GM19328 (cell line): ENCODE measurements at regions not wholly inside any gene's neighbourhood (a gene's known extent, or its start where the extent isn't known, plus 50 kb on each side); places are given as distances from the start of the nearest gene placed in this dataset.
"Not testable (repeated sequence)": the region's sequence is repeated elsewhere in the genome, so short reads cannot be mapped to it uniquely, and the experiment has no call there.

Experiments used
- ATAC-seq: cut with Tn5 transposase; IDR thresholded peaks from one replicate; pipeline ENCODE4 v1.9.1; 2021; ENCODE audit warnings: mild to moderate bottlenecking, moderate library complexity; ENCODE audit not compliant: unreplicated experiment

DNA sequence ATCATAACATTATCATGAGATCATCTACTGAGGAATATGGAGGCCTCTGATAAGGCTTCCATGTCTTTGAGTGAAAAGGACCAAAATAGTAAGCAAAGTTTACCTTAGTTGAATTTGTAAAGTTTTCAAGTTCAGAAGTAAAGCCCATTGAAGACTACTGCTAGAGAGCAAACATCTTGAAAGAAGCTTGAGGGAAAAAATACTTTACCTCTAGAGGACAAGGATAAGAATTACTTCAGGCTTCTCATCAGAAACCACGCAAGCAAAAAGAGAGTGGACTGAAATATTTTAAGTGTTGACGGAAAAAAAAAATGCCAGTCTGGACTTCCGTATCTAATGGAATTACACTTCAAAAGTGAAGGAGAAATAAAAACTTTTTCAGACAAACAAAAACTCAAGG lies 114.3 kb downstream of the MPP7 start:
- no peak for ATAC-seq

DNA sequence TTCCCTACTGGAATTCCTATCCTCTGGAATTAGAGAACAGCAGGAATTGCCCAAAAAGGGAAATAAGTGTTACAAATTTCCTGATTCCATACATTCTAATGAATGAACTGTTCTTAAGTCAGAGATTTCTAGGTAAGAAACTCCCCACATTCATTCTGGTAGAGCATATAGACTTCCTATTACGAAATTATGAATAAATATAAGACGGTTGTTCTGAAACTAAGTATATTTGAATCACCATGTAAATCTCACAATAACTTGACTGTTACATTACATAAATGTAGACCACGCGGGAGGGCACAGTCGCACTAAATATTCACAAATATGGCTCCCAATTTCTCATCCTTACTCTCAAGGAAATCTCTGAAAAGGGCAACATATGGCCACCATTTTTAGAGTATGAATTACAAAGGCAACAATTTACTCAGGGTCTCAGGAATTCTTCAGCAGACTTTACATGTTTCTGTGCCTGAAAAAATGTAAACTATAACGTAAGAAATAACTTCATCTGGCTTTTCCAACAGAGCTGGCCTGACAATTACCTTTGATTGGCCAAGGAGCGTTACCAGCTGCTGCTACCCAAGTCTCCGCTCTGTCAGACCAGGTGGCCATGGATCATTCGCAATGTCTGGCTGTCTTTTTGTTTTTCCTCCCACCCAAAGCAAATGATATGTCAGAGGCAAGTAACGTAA lies 115.8 kb downstream of the MPP7 start:
- no peak for ATAC-seq

- ATAC-seq: no peak
Observed at GRCh38 chr10:28186461-28186860, 116.4 kb downstream of the MPP7 start.

- no peak for ATAC-seq
Observed at GRCh38 chr10:28184810-28185209, 118.1 kb downstream of the MPP7 start.

- ATAC-seq: no peak
Observed at GRCh38 chr10:28181478-28182096, 121.3 kb downstream of the MPP7 start.

- no peak for ATAC-seq
Observed at GRCh38 chr10:28180654-28181053, 122.2 kb downstream of the MPP7 start.

GRCh38 chr10:28179743-28180099 lies 123.1 kb downstream of the MPP7 start:
- ATAC-seq: no peak

DNA sequence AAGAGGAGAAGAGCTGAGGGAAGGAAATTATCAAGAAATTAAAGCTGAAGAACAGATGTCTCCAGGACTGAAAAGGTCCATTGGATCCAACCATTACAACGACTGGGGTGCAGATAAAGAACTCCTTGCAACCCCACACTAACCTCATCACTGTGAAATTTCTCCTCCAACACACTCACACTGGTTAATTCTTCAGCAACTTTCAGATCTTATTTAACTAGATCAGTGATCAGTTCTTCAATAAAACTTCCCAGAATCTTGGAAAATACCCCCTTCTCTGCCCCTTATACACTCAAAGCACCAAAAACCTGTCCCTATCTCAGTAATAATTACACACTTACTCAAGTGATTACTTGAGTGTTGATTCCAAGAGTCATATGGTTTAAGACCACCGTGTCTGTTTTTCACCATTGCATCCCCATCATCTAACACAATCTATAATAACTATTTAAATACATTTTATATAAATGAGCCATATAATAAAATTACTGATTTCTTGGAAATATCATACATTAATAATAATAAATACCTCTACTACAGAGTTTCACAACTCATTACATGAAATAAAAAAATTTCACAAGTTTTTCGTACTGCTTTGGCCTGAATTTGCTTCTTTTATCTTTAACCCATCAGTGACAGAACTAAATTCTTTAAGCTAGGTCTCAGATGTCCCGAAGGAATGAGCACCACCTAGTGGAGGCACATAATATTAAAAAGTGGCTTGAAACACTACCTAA lies 123.7 kb downstream of the MPP7 start:
- peak; percentile 59 for ATAC-seq

DNA sequence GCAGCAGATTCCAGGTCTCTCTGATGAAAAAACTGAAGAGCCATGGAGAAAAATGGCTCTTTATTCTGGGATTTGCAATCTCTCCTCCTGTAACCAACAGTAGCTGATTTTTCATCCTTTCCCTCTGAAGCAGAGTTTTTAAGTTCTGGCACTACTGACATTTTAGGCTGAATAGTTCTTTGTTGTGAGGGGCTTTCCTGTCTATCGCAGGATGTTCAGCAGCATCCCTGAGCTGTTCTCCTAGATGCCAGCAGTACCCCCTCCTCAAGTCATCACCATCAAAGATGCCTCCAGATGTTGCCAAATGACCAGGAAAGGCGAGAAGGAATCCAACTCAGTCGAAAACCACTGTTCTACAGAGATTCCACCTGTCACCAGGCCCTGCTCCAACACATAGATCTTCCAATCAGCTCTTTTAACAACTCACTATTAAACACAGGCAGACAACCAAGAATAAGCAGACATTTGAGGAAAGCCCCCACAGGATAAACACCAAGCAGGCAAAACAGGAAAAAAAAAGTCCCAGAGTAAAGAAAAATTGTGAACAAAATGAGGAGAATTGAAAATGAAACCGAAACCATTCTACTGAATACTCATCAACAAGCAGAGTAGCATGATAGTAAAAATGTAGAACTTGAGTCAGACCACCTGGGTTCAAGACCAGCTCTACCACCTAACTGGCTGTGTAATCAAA lies 124.8 kb downstream of the MPP7 start:
- no peak for ATAC-seq

- ATAC-seq: not testable (repeated sequence)
Observed at GRCh38 chr10:28176498-28176897, 126.4 kb downstream of the MPP7 start.

- ATAC-seq: no peak
Observed at GRCh38 chr10:28172223-28172610, 130.6 kb downstream of the MPP7 start.

DNA sequence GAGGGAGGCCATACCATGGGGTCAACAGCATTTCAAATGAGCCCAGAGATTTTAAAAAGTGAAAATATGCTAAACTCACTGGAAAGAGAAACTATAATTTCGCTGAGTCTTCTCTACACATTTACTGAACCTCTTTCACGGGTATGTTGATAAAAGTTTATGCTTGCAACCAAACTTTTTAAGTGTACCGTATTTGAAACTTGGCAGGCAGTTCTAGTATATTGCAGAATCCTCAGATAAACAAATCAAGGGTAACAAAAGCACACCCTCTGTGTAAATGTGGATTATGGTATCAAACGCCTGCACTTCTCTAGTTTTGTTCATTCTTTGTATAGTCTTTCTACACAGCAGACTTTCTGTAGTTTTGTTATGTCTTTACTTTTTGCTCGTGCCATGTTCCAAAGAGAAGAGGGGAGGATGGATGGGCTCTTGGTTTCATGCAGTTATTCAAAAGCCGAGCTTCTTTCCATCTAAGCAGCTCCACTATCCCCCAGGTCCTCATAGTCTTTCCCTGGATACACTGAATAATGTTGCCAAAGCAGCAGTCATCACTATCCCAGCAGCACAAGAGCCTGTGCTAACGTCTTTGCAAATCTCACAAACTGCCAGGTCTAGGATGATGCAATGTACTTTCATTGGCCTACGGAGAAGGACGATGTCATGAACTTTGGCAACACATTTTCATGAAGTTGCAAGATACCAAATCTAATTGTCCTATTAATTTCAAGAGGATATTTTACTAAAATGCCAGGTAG lies 131.2 kb downstream of the MPP7 start:
- no peak for ATAC-seq

- no peak for ATAC-seq
Observed at GRCh38 chr10:28169525-28169924, 133.3 kb downstream of the MPP7 start.

DNA sequence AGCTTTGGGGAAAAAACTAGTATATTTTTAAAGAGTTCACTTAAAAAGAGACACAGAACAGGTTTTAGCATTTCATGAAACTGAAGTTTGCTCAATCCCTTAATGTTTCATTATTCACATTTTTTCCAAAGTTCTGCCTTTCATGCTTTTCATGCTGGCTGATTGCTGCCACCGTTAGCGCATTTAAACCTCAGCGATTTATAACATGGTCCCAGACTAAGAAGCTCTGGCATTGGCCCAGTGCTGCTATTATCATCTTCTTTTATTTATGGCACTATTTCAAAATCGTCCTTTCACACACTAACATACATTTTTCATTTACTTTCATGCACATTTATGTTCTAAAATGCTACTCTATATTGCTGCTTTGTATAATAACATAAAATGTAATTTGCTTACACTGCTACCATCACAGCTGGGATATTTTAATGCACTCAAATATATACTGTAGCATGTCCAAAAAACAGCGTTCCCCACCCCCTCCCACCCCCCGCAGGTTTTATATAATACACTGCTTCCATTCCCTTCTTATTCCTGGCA lies 141.9 kb downstream of the MPP7 start:
- no peak for ATAC-seq

DNA sequence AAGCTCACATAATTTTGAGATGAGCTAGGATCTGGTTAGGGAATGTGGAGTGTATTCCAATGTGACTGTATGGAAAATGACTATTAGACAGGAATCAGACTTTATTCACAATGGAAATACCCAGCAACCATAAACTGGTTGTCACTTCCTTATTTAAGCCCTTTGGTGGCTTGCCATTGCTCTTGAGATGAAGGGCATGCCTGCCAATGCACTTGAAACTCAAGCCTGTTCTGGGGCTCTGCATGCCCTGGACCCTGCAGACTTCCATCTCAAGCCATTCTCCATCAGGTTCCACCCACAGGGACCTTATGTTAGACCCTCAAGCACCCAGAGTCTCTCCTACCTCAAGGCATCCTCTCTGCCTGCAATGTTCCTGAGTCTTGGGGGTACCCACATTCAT lies 145.5 kb downstream of the MPP7 start:
- ATAC-seq: no peak

DNA sequence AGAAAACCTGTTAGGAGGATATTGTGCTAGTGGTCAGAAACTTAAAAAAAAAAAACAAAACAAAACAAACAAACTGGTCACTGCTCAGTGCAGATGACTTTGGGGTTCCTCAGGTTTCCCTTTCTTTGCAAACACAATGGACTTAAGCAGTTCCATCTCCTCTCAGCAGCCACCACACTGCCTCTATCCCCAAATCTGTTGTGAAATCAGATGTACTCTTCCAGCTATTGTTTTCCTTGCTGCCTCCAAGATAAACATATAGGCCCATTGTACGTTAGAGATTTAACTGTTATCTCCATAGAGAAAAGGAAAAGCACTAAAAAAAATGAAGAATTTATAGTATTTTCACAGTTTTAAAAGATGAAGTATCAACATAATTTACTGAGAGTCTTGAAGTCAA lies 147.1 kb downstream of the MPP7 start:
- no peak for ATAC-seq

DNA sequence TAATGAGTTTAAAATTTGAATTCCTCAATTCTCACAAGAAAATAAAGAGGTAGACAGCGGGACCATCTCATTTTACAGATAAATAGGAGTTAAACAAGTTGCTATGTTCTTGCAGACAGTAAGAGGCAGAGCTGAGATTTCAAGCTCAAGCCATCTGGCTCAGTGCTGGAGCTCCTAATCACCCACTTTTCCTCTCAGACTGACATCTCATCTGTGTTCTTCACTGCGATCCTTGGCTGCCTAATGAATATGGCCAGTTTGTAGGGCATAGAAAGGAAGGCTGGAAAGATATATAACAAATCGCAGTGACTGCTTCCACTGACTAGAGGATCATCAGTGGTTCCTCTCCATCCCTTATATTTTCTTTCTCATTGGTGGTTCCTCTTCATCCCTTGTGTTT lies 151.2 kb downstream of the MPP7 start:
- no peak for ATAC-seq

- no peak for ATAC-seq
Observed at GRCh38 chr10:28149746-28150145, 150.9 kb upstream of the ODAD2 start.

DNA sequence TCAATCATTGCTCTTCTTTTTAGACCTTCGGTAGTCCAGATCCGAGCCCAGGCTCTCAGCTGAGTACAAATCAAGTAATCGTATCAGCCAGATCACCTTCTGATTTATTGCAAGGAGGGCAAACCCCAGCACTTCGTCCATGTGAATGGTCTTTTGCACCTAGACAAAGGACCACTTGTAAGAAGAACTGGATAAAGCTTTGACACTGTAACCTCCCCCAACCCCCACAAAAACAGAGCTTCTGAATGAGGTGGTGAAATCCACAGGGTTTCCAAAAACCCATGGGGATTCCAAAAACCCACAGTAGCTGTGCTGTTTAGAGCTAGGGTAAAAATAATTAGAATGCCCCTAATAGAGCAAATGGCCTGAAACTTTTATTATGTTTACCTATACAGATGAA lies 148.8 kb upstream of the ODAD2 start:
- ATAC-seq: no peak

- ATAC-seq: no peak
Observed at GRCh38 chr10:28139138-28139537, 140.3 kb upstream of the ODAD2 start.
